ENCODE measurements at regions not wholly inside any gene's neighbourhood (a gene's known extent, or its start where the extent isn't known, plus 50 kb on each side); places are given as distances from the start of the nearest gene placed in this dataset.

DNA sequence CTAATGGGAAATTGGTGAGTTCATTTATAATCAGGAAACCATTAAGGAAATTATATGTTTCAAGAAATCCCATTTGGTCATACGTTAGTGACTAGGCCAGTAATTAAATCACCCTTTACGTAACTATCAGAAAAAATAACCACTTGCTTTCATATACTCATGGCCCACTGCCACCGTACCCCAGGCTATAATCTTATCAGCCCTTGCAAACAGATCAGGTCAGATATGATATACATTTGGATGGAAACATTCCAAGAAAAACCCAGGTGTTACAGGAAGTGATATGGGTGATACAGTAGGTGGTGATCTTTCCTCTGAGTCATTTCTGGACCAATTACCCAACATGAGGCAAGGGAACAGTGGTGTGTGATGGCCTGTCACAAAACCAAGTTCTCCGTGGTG lies 481.0 kb upstream of the SEMA3A start:
- no peak for TF ChIP-seq CTCF (conservative IDR thresholded peaks at IDR 0.05; ENCODE audit: low read length)
- no peak for TF ChIP-seq EZH2phosphoT487 (IDR thresholded peaks at IDR 0.05; ENCODE audit: borderline replicate concordance)

All from Loucy (cell line).